ENCODE measurements at regions not wholly inside any gene's neighbourhood (a gene's known extent, or its start where the extent isn't known, plus 50 kb on each side); places are given as distances from the start of the nearest gene placed in this dataset.

GRCh38 chr15:96415513-96416217 is 85.2 kb downstream of the NR2F2 start:
- no peak for DNase-seq

DNA sequence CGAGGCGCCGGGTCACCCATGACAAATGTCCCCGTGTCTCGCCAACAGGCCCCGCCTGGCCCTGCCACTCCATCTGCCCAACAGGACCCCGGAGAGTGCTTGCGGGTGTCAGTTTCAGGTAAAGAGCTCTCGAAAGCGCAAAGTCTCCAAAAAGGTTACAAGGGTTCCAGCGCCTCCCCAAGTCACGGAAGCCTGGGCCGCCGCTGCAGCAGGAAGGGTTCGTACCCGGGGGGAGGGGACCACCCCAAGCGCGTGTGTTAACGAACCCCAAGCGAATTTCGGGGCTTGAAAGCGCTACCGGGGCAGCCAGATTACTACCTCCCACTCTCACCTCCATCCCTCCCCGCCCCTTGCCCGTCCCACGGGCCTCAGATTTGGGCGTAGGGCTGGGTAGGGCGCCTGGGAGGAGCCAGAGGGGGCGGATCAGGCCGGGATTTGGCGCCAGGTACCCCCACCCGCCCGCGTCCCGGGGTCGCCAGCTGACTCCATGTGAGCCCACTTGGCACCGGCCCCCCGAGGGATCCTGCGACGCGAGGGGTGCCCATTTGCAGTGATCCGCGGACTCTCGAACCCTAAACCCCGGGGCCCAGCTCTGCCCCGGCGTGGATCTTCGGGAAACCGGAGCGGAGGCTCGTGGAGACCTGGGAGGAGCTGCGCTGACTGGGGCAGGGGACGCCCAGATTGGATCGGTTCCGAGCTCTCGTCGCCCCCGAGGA is 85.9 kb downstream of the NR2F2 start:
- no peak for DNase-seq

- no peak for DNase-seq
These were observed 86.6 kb downstream of the NR2F2 start for GRCh38 chr15:96416934-96417759.

- DNase-seq: no peak
These were observed 87.2 kb downstream of the NR2F2 start for GRCh38 chr15:96417760-96418130.

DNA sequence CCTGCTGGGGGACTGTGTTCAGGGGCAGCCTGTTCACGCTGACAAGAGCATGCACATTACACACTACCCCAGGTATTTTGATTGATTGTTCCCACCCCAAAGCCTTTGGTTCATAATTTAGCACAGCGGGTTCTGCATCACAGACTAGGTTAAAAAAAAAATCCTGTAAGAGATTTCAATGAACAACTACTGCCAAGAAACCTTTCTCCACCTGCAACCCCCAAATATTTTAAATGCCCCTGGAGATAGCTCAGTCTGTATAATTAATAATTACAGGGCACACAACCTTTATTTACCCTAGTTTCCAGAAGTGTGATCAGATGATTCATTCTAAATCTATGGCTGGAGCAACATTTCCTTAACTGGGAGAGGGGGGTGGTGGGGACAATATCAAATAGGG is 87.6 kb downstream of the NR2F2 start:
- DNase-seq: no peak

DNA sequence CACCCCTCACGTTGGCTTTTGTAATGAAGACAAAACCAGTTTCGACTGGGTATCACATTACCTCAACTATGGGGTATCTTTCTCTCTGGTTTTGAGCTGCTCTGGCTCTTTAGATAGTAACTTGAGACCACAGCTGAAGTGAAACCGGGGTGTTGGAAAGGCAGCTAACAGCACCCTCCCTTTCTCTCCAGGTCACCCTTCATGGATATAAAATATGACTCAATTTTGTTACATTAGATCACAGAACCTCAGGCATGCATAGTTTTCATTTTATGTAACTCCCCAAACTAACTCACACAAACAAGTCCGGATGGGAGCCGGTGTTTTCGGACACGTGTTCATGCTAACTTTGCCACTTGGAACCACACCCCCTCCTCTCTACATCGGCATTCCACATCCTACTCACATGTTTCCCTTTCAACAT is 90.7 kb downstream of the NR2F2 start:
- peak; percentile 42 for DNase-seq

DNA sequence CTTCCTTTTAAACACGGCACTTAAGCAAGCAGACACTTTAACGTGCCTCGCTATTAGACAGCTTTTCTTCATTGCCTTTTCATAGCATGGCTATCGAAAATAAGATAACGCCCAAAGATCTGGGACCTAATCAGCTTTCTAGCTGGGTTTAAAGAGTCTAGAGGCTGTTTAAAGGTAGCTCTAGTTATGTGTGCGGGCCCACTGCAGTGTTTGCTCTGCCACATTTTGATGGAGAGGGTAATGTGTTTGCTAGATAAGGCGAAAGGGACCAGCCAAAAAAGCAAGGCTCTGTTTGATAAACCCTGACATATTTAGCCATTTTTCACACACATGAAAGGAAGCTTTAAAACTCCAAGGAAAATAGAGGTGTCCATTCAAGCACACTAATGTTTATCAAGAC is 91.6 kb downstream of the NR2F2 start:
- no peak for DNase-seq

GRCh38 chr15:96424674-96425073 is 94.2 kb downstream of the NR2F2 start:
- DNase-seq: no peak

DNA sequence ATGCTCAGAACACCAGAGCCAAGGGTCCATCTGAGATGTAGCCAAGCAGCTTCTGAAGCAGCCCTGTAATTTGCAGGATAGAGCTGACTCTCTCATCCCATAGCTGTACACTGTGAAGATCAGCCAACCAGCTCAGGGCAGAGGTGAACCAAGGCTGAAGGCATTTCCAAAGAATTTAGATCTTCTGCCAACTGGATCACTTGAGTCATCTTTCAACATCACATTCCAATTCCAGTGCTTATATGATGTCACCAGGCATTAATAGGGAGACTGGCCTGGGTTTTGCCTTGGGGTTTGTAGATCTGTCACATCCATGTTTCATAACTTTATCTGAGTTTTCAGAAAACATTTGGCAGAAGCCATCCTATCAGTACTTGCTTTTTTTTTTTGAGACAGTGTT is 98.2 kb downstream of the NR2F2 start:
- peak; percentile 88 for DNase-seq

DNA sequence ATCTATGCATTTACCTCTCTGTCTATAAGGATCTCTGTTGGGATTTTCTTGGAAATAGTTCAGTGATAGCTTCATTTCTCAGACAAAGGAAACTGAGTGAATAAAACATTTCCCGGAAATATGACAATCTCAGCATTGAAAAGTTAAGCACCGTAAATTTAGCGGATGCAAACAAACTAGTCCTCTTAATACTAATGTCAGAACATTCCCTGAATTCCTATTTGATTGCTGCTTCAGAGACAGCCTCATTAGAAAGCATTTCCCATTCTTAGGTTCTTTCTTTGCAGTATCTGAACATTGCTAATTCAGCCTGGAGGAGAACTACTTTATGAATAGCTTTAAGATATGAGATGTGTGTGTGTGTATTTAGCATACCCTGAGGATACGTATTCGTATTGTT is 101.3 kb downstream of the NR2F2 start:
- DNase-seq: no peak

DNA sequence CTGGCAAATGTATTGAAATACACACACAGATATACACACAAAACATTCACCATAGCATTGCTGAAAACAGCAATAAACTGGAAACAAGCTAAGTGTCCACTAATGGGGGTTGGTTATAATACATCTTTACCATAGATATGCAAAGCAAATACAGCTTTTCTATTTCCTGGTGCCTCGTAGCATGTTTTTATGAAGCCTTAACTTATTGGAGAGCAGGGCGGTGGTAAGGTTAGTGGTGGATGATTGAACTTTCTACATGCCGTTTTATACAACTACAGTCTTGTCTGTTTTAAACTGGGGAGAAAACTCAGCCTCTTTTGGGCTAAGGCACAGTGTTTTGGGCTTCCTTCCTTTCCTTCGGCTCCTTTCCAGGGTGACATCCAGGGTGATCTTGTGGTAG is 104.5 kb downstream of the NR2F2 start:
- no peak for DNase-seq

DNA sequence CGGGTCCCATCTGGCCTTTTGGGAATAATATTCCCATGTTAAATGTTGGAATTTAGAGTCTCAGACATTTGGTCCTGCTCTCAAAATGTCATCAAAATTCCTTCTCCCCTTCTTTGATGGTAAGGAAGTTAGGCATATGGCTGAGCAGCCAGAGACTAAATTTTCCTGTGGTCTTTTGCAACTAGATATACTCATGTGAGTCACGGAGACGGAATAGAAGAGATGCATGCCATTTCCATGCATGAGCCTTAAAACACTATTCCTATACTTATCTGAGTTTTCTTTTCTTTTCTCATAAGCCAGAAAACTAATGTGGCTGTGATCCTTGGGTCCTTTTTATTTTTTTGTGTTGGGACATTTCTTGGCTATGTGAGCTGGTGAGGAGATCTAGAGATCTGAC is 105.3 kb downstream of the NR2F2 start:
- no peak for DNase-seq

DNA sequence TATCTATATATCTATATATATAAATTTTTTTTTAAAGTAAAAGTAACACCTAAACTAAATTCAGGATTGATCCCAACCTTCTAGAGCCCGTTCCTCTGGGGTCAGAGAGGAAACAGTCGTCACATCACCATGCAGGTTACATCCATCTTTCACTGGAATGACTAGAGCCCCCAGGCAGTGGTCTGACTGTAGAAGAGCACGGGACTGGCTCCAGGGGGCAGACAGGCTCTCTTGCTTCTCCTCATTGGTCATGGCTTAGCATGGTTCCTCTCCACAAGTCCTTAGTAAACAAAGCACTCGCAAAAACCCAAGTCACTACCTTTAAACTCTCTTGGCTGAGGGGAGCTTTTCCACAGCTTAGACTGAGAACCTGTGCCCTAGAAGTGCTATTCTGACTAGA is 110.5 kb downstream of the NR2F2 start:
- no peak for DNase-seq

GRCh38 chr15:96442076-96442475 is 111.6 kb downstream of the NR2F2 start:
- no peak for DNase-seq

GRCh38 chr15:96444865-96445264 is 114.4 kb downstream of the NR2F2 start:
- DNase-seq: no peak

GRCh38 chr15:96448923-96449322 is 118.4 kb downstream of the NR2F2 start:
- no peak for DNase-seq

GRCh38 chr15:96457841-96458240 is 127.3 kb downstream of the NR2F2 start:
- DNase-seq: no peak

DNA sequence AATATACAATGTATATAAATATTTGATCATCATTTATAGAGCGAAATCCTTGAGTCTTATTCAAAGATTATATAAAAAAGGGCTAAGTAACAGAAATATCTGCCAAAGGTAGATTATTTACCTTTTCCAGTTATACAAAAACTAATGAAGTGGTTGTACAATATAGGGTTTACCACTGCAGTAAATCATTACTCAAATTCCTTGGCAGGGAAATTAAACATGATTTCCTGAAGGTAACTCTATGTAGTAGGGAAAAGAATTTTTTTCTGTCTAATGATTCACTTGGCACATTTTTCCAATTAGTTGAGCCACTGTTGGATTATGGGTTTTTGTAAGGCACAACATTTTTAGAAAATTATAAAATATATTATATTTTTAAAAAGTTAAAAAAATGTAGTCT is 129.6 kb downstream of the NR2F2 start:
- DNase-seq: no peak

DNA sequence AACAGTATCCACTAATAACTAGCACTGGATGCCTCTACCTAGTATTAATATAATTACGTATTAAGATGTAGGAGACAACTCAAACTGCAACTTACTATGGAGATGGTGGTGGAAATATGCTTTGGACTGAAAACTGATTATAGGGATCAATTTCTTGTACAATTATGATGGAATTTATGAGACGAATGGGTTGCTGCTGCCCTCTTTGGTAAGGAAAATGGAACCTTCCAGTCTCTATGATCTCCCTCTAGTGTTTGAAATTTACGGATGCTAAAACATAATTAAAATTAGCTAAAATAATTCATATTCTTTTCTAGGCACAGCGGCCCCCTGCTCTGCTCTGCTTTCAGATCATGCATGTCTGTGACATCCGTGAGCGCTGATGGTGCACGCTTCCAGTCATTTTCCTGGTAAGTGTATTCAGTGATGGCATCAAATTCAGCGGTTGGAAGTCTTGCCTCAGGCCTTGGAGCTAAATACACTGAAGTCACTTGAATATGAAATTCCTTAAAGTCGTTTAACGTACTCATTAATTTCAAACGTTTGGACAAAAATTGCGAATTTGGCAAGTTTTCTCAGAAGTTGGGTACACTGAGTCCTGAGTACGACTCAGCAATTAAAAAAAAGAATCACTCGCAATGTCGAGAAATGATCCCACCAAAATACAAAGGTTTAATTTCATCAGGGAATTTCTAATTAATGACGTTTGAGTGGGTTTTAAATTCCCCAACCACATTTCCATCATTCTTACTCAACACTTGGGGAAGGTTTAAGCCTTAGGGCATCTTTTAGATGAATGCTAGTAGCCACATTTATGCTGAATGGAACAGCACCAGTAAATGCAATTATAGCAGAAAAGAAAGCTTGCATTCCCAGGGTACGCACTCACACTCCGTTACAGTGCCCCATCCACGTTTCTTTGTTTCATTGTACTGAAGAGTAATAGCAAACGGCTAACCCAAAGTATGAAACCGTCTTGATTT is 132.6 kb downstream of the NR2F2 start:
- no peak for DNase-seq

DNA sequence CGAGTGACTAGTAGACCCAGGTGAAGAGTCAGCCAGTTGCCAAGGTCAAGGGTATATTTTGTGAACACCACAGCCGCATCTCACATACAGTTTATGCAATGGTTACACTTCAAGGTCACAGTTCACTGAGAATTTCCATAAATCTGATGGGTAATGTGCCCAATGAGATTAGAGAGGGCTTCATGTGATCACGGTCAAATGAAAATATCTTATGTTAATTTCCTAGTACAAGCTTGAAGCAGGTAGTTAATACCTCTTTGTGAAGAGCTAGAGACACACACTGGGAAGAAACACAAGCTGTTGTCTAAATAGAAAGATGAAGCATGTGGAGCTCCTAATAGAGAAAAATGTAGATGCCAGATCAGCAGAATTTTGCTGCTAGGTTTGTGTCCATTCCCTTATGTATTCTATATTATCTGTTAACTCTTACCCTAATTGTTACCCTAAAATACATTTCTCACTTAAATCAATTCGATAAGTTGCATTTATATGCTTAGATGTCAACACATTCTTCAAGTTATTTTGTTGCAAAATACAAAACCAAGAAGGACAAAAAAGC is 136.0 kb downstream of the NR2F2 start:
- DNase-seq: no peak

- DNase-seq: no peak
These were observed 137.5 kb downstream of the NR2F2 start for GRCh38 chr15:96468036-96468435.
